ENCODE measurements at regions not wholly inside any gene's neighbourhood (a gene's known extent, or its start where the extent isn't known, plus 50 kb on each side); places are given as distances from the start of the nearest gene placed in this dataset.

DNA sequence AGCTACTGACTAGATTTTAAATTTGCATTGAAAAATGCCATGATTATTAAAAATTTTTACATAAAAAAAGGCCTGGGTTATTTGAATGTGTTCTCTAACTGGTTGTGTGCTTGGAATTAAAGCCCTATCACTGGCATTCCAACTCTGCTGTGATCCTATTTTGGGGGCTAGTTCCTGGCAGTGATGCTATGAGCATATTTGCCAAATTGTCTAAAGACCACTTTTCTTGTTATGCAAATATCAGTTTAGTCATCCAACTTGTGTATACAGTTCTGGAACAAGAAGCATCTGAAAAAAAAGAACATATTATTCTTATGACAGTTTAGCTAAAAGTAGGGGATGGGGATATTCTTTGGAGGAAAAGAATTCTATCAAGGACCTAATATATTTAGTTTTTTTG lies 243.4 kb upstream of the ZNF717 start:
- Histone ChIP-seq H3K9me2 (no peaks in the 10 kb centered on the region), H3K9me3 (no peaks in the 10 kb centered on the region), H3K27ac (ENCODE audit: low read depth in 2 of 2, low read length in 1 of 2) (no peak overlapping the region), H3K36me3 (replicated peaks in 1 of 2; ENCODE audit: control insufficient read depth in 1 of 2, insufficient read depth in 2 of 2, low read length in 1 of 2) (no peaks in the 10 kb centered on the region), H3K27me3 (ENCODE audit: insufficient read depth) (no peaks in the 10 kb centered on the region), H3F3A (replicated peaks; ENCODE audit: insufficient read depth) (no peaks in the 10 kb centered on the region), H4K20me1 (ENCODE audit: insufficient read depth) (no peaks in the 10 kb centered on the region), H3K9ac (no peak overlapping the region), H3K4me3 (ENCODE audit: low read depth in 2 of 2, low read length in 1 of 2) (no peak overlapping the region), H3K4me1 (ENCODE audit: control insufficient read depth in 1 of 2, insufficient read depth in 2 of 2, low read depth in 1 of 2, low read length in 1 of 2) (no peaks in the 10 kb centered on the region; a peak in 1 of 4 replicates), H2AFZ (ENCODE audit: low read depth) (no peak overlapping the region), H3K79me2 (ENCODE audit: insufficient read depth) (no peaks in the 10 kb centered on the region), H3K4me2 (no peak overlapping the region)
- TF ChIP-seq MEF2A (IDR thresholded peaks at IDR 0.05; ENCODE audit: borderline replicate concordance, low read depth) (no peak), JUND (IDR thresholded peaks at IDR 0.05) (no peak), CHD2 (IDR thresholded peaks at IDR 0.05; ENCODE audit: low read length, partially characterized antibody) (no peak), RXRA (IDR thresholded peaks at IDR 0.05; ENCODE audit: borderline replicate concordance, low read depth) (no peak), RCOR1 (IDR thresholded peaks at IDR 0.05; ENCODE audit: low read length) (no peak), NRF1 (IDR thresholded peaks at IDR 0.05; ENCODE audit: low read depth, low read length) (no peak), NFIC (IDR thresholded peaks at IDR 0.05; ENCODE audit: borderline replicate concordance) (no peak), FOXJ3 (CRISPR knock-in tag; IDR thresholded peaks at IDR 0.05) (no peak), FOSL2 (IDR thresholded peaks at IDR 0.05; ENCODE audit: borderline replicate concordance, low read depth) (no peak), GABPA (IDR thresholded peaks at IDR 0.05; ENCODE audit: low read depth) (no peak), MXI1 (IDR thresholded peaks at IDR 0.05; ENCODE audit: low read depth, low read length) (no peak), POLR2AphosphoS5 (IDR thresholded peaks at IDR 0.05; ENCODE audit: low read depth, low read length) (no peak), RAD21 (IDR thresholded peaks at IDR 0.05; ENCODE audit: low read length) (no peak), RFX5 (IDR thresholded peaks at IDR 0.05; ENCODE audit: low read length) (no peak), TAF1 (IDR thresholded peaks at IDR 0.05; ENCODE audit: borderline replicate concordance, low read depth, low read length) (no peak), ELF1 (IDR thresholded peaks at IDR 0.05) (no peak)
- TF ChIP-seq, protein P1, sequence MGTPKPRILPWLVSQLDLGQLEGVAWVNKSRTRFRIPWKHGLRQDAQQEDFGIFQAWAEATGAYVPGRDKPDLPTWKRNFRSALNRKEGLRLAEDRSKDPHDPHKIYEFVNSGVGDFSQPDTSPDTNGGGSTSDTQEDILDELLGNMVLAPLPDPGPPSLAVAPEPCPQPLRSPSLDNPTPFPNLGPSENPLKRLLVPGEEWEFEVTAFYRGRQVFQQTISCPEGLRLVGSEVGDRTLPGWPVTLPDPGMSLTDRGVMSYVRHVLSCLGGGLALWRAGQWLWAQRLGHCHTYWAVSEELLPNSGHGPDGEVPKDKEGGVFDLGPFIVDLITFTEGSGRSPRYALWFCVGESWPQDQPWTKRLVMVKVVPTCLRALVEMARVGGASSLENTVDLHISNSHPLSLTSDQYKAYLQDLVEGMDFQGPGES (IDR thresholded peaks at IDR 0.05; ENCODE audit: low read depth, low read length) = no peak
- TF ChIP-seq, protein P2, sequence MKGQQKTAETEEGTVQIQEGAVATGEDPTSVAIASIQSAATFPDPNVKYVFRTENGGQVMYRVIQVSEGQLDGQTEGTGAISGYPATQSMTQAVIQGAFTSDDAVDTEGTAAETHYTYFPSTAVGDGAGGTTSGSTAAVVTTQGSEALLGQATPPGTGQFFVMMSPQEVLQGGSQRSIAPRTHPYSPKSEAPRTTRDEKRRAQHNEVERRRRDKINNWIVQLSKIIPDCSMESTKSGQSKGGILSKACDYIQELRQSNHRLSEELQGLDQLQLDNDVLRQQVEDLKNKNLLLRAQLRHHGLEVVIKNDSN (IDR thresholded peaks at IDR 0.05; ENCODE audit: borderline replicate concordance, low read depth) = no peak
- ChIA-PET POLR2A (no interaction called here), CTCF (interaction anchor here (0.9 to 2.8 kb wide), 2 partner anchors 9 to 16 kb away, joined by 3 to 20 read pairs; no protein-coding TSS in a partner anchor)
- DNase-seq = no peak

DNA sequence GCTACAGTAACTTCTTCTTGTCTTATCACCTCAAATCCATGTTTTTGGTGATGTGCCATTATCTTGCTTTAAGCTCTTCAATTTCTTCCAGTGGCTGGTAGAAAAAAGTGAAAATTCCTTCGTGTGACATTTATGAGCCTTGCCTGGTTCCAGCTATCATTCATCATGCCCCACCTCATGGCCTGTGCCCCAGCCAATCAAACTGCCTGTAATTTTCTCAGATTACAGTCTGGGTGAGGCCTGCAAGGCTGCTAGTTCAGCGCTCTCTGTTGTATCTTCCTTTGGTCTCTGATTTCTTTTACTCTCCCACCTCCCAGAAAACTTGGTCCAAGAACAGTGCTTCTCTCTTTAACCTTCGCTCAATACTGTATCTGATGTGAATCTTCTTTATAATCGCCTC lies 249.3 kb upstream of the ZNF717 start:
- Histone ChIP-seq H3K4me2 (no peak overlapping the region), H3K4me3 (ENCODE audit: low read depth in 2 of 2, low read length in 1 of 2) (no peak overlapping the region), H2AFZ (ENCODE audit: low read depth) (no peak overlapping the region), H3K27me3 (ENCODE audit: insufficient read depth) (no peaks in the 10 kb centered on the region), H3K9me3 (no peaks in the 10 kb centered on the region; the same call in 1 of the 2 replicates), H4K20me1 (ENCODE audit: insufficient read depth) (no peaks in the 10 kb centered on the region), H3K79me2 (ENCODE audit: insufficient read depth) (no peaks in the 10 kb centered on the region), H3K36me3 (replicated peaks in 1 of 2; ENCODE audit: control insufficient read depth in 1 of 2, insufficient read depth in 2 of 2, low read length in 1 of 2) (no peaks in the 10 kb centered on the region), H3K27ac (ENCODE audit: low read depth in 2 of 2, low read length in 1 of 2) (no peak overlapping the region), H3K4me1 (ENCODE audit: control insufficient read depth in 1 of 2, insufficient read depth in 2 of 2, low read depth in 1 of 2, low read length in 1 of 2) (no peaks in the 10 kb centered on the region), H3F3A (replicated peaks; ENCODE audit: insufficient read depth) (no peaks in the 10 kb centered on the region), H3K9me2 (no peaks in the 10 kb centered on the region), H3K9ac (no peak overlapping the region)
- no peak for DNase-seq
- CTCF ChIA-PET = interaction anchor here (1.8 to 2.3 kb wide), 3 partner anchors 9 to 10 kb away, joined by 5 to 15 read pairs (median 7); no protein-coding TSS in a partner anchor
- POLR2A ChIA-PET = no interaction called here
- 36% methylated on average over 4 of the region's 4 CpGs for WGBS (ENCODE audit: low lambda C conversion rate)
- no peak for TF ChIP-seq CHD2 (IDR thresholded peaks at IDR 0.05; ENCODE audit: low read length, partially characterized antibody)
- TF ChIP-seq EP300 (IDR thresholded peaks at IDR 0.05; ENCODE audit: borderline replicate concordance in 1 of 2, low read depth in 1 of 2, low read length in 1 of 2) = no peak
- TF ChIP-seq, protein P2 (IDR thresholded peaks at IDR 0.05; ENCODE audit: borderline replicate concordance, low read depth) = no peak
- no peak for TF ChIP-seq GATA2 (CRISPR knock-in tag; IDR thresholded peaks at IDR 0.05)
- TF ChIP-seq JUND (IDR thresholded peaks at IDR 0.05) = no peak
- TF ChIP-seq, protein P3, sequence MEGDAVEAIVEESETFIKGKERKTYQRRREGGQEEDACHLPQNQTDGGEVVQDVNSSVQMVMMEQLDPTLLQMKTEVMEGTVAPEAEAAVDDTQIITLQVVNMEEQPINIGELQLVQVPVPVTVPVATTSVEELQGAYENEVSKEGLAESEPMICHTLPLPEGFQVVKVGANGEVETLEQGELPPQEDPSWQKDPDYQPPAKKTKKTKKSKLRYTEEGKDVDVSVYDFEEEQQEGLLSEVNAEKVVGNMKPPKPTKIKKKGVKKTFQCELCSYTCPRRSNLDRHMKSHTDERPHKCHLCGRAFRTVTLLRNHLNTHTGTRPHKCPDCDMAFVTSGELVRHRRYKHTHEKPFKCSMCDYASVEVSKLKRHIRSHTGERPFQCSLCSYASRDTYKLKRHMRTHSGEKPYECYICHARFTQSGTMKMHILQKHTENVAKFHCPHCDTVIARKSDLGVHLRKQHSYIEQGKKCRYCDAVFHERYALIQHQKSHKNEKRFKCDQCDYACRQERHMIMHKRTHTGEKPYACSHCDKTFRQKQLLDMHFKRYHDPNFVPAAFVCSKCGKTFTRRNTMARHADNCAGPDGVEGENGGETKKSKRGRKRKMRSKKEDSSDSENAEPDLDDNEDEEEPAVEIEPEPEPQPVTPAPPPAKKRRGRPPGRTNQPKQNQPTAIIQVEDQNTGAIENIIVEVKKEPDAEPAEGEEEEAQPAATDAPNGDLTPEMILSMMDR (IDR thresholded peaks at IDR 0.05) = no peak
- no peak for TF ChIP-seq SIN3A (IDR thresholded peaks at IDR 0.05; ENCODE audit: borderline replicate concordance, low read depth, low read length)
- TF ChIP-seq, protein P4, sequence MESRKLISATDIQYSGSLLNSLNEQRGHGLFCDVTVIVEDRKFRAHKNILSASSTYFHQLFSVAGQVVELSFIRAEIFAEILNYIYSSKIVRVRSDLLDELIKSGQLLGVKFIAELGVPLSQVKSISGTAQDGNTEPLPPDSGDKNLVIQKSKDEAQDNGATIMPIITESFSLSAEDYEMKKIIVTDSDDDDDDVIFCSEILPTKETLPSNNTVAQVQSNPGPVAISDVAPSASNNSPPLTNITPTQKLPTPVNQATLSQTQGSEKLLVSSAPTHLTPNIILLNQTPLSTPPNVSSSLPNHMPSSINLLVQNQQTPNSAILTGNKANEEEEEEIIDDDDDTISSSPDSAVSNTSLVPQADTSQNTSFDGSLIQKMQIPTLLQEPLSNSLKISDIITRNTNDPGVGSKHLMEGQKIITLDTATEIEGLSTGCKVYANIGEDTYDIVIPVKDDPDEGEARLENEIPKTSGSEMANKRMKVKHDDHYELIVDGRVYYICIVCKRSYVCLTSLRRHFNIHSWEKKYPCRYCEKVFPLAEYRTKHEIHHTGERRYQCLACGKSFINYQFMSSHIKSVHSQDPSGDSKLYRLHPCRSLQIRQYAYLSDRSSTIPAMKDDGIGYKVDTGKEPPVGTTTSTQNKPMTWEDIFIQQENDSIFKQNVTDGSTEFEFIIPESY (IDR thresholded peaks at IDR 0.05; ENCODE audit: borderline replicate concordance, low read depth) = no peak
- TF ChIP-seq RXRA (IDR thresholded peaks at IDR 0.05; ENCODE audit: borderline replicate concordance, low read depth) = no peak
